GM12878 (cell line): ENCODE measurements at regions not wholly inside any gene's neighbourhood (a gene's known extent, or its start where the extent isn't known, plus 50 kb on each side); places are given as distances from the start of the nearest gene placed in this dataset.

ENCODE experiments used
- MXI1 ChIP-seq: fragments of 150-350 bp; IDR thresholded peaks from 2 replicates; pipeline ENCODE4 v1.6.1; 2011; ENCODE audit warnings: low read depth, mild to moderate bottlenecking, inconsistent platforms, low read length, improper control_type of control experiment
- POLR2A ChIP-seq: IDR thresholded peaks from 2 replicates; pipeline ENCODE4 v1.6.1; 2011; ENCODE audit warnings: low read depth, mild to moderate bottlenecking, low read length
- SMC3 ChIP-seq: IDR thresholded peaks from 2 replicates; pipeline ENCODE4 v1.6.1; 2011; ENCODE audit warnings: low read length, improper control_type of control experiment, borderline replicate concordance
- ZNF24 ChIP-seq: fragments of 450-650 bp; IDR thresholded peaks from 2 replicates; pipeline ENCODE4 v1.6.1; 2017; ENCODE audit warnings: antibody characterized with exemption, mild to moderate bottlenecking
- TF ChIP-seq, protein P1 (sequence below), 3 experiments: IDR thresholded peaks in 2 of 3; conservative IDR thresholded peaks in 1 of 3; 2 replicates each; pipeline ENCODE4 v1.5.1; 2011; ENCODE audit warnings: low read depth in 3 of 3, low read length in 3 of 3, mild to moderate bottlenecking in 3 of 3, control low read depth in 2 of 3, moderate library complexity in 2 of 3, inconsistent platforms in 1 of 3, mixed read lengths in 1 of 3; ENCODE audit not compliant: control insufficient read depth in 2 of 3, insufficient read depth in 1 of 3; ENCODE audit errors: extremely low read depth in 1 of 3

DNA sequence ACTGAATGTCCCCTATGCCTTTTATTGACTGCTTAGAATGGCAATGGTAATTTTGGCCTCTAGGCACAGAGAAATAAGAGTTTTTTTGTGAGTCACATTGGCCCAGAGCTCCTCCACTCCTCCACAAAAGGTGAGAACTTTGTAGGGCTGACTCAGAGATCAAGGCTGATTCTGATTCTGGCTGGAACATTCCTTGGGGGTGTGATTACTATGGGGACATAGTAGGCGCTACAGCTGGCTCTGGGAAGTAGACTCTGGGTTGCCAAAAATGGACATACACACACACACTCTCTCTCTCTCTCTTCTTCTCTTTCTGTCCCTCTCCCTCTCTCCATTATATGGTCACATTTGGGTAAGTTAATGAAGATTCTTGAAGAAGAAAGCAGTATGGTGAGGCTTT, 174.6 kb upstream of the DDHD1 start:
- TF ChIP-seq SMC3 (no peak), MXI1 (no peak), ZNF24 (no peak), POLR2A (no peak)
- TF ChIP-seq, protein P1, sequence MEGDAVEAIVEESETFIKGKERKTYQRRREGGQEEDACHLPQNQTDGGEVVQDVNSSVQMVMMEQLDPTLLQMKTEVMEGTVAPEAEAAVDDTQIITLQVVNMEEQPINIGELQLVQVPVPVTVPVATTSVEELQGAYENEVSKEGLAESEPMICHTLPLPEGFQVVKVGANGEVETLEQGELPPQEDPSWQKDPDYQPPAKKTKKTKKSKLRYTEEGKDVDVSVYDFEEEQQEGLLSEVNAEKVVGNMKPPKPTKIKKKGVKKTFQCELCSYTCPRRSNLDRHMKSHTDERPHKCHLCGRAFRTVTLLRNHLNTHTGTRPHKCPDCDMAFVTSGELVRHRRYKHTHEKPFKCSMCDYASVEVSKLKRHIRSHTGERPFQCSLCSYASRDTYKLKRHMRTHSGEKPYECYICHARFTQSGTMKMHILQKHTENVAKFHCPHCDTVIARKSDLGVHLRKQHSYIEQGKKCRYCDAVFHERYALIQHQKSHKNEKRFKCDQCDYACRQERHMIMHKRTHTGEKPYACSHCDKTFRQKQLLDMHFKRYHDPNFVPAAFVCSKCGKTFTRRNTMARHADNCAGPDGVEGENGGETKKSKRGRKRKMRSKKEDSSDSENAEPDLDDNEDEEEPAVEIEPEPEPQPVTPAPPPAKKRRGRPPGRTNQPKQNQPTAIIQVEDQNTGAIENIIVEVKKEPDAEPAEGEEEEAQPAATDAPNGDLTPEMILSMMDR (IDR thresholded peaks at IDR 0.05 in 2 of 3, conservative IDR thresholded peaks at IDR 0.05 in 1 of 3; ENCODE audit: control insufficient read depth in 2 of 3, extremely low read depth in 1 of 3, insufficient read depth in 1 of 3, low read depth in 3 of 3, low read length in 3 of 3): no peak
